CD4-positive, alpha-beta T cell treated with Interferon gamma for 1 hour (primary cell): ENCODE measurements at regions not wholly inside any gene's neighbourhood (a gene's known extent, or its start where the extent isn't known, plus 50 kb on each side); places are given as distances from the start of the nearest gene placed in this dataset.
"Not testable (repeated sequence)": the region's sequence is repeated elsewhere in the genome, so short reads cannot be mapped to it uniquely, and the experiment has no call there.

Source experiments
- DNase-seq: peaks from one replicate; pipeline ENCODE4 v3.0.0-alpha.2; 2020

DNA sequence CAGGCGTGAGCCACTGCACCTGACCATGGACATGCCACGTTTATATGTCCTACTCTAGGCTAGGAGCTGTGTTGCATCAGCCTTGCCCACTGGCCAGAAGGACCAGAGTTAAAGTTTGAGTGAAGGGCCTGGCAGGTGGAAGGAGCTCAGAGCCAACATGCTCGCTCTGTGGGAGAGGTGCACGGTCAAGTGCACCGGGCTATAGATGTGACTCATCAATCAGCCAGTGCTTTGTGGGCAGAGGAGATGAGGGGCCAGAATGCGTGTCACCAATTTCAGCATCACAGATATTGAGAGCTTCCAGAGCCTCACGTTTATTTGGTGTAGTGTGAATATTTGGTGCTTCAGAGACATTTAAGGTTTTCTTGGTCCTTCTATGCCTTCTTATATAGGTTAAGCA lies 137.3 kb upstream of the KBTBD8 start:
- DNase-seq, result no peak

DNA sequence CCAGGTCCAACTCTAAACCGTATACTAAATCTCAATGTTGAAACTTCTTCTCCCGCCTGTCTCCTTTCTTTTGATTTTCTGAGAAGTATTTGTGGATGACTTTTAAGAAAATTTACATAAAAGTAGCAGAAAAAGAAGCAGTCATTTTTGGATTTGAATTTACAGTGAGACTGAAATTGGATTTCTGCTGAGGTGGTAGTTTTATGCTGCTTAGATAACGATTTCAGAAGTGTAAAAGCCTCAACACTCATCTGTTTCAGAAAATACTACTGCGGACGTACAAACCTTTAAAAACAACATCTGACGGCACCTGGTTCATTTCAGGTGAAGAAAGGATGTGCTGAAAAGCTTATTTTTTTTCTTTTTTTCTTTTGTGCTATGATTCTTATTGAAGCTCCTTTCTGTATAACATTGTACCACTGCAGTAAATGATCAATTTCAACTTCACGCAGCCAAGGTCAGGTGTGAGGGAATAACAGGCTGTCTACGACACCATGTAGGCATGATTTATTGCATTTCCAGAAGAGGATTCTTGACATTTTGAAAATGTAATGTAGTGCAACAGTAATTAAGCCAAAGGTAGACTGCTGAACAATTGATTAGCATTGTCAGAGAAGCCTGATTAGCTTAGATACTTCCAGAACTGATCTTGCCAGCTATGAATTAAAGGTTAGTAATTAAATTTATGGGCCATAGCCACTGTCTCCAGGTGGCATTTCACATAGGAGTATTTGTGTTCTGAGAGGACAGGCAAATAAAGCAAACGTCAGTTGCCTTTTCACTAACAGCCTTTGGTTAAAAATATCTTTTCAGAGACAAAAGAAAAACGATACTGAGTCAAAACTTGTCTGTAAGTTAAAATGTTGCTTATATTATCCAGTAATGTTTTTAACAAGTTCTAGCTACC lies 134.6 kb upstream of the KBTBD8 start:
- no peak for DNase-seq

DNA sequence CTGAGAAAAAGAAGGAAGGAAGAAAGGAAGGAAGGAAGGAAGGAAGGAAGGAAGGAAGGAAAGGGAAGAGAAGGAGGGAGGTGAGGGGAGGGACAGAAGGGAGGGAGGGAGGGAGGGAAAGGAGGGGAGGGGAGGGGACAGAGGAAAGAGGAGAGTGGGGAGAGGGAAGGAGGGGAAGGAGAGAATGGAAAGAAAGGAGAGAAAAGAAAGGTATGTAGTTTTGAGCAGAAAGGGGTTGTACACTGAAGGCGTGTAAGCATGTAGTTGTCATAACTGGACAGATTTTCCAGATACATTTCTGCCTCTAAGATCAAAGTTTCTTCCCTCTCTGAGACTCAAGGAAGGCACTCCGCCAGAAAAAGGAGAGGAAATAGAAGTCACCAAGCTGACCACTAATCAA lies 113.4 kb upstream of the KBTBD8 start:
- no peak for DNase-seq

DNA sequence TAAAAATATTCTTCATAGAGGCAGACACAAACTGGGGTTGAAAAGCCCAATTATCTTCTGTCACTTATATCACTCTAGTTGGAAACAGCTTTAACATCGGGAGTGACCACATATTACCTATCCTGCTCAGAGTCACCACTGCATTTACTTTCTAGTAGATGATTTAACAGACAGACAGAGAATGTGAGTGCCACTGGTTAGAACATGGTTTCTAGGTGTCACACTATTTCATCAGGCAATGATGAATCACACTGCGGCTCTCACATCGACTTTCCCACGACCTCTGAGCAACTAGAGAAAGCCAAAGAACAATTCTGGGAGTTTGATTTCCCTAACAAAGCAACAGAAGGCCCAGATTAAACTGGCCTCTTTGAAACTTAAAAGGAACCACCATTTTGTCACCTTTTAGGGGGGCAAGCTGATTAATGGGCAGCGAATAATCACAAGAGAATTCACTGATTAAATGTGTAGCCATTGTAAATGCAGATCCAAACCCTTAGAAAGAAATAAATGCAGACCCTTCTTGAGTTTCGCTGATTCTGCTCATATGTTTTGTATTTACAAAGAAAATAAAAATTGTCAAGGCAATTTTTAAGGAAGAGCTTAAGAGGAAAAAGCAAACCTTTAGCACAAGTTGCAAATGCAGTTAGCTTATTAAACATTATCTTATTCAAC lies 112.6 kb upstream of the KBTBD8 start:
- DNase-seq, result no peak

- DNase-seq, result no peak
These were observed 108.2 kb upstream of the KBTBD8 start for GRCh38 chr3:66889750-66890494.

- DNase-seq, result no peak
These were observed 100.0 kb upstream of the KBTBD8 start for GRCh38 chr3:66898155-66898554.

DNA sequence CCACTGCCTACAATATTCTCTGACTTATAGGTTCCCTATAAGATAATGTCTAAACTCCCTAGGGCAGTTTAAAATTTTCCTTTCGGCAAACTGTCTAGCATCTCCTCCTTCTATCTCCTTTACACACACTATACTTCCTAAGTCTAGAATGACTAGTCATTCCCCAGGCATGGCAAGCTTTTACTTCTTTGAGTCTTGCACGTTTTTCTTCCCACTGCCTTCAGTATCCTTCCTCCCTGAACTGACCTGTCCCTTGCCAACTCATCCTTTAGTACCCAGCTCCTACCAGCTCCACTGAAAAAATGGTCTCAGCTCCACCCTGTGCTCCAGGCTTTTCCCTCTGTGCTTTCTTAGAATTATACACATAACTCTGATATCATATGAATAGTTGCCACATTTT lies 93.8 kb upstream of the KBTBD8 start:
- DNase-seq, result no peak

- no peak for DNase-seq
These were observed 93.1 kb upstream of the KBTBD8 start for GRCh38 chr3:66904831-66905493.

DNA sequence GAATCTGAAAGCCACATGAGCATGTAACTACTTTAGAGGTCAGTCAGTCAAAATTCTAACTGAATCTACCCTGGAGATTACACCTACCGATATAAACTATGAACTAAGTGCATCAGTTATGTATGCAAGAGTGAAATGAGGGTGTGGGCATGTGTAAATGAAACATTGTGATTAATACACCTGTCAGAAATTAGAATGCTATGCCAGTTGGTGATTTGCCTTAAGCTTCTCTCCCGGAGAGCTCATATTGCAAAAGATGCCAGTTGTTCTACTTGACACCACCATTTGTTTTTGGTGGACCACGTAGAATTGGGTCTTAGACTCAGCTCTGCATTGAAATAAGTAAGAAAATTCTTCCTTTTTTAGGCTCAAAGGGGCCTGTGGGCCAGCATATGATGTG lies 91.0 kb upstream of the KBTBD8 start:
- no peak for DNase-seq

GRCh38 chr3:66910266-66911055 lies 87.6 kb upstream of the KBTBD8 start:
- no peak for DNase-seq

DNA sequence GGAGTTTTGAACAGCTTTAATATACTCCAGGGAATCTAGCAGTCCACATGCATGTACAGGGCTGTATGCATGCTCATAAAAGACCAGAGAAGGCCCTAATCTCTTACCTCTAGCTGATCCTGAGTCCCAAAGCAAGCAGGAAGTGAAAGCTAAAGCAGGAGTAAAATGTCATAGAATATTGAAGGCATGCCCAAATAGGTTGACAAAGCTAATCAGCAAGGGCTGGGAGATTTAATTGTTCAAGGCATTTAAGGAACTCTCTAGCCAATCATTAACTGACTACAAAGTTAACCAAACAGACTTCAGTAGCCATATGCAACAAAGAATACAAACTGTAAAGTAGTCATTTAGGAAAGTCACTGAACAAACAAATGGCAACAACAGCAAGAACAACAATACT lies 85.8 kb upstream of the KBTBD8 start:
- no peak for DNase-seq

DNA sequence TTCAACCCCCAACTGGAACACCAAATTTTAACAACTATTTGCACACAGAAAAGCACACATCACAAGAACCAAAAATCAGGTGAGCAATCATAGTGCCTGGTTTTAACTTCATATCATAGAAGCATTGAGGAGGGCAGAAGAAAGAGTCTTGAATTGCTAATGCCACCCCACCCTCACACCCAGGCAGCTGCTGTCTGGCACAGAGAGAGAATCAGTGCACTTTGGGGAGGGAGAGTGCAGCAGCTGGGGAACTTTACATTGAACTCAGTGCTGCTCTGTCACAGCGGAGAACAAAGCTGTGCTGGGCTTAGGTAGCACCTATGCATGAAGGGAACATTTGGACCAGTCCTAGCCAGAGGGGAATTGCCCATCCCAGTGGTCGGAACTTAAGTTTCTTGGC lies 76.0 kb upstream of the KBTBD8 start:
- DNase-seq, result no peak

DNA sequence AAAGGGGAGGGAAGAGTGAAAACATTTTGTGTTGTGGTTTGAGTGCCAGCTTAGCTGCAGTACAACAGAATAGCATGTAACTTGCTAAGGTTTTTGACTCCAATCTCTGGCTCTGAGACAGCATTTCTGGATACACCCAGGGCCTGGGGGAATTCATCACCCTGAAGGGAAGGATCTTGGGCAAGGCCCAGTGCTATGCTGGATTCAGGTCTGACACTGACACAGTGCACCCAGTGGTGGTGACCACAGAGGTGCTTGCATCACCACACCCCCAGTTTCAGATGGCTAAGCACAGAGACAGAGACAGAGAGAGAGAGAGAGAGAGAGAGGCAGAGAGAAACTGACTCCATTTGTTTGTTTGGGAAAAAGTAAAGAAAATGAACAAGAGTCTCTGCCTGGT lies 74.1 kb upstream of the KBTBD8 start:
- DNase-seq, result no peak

DNA sequence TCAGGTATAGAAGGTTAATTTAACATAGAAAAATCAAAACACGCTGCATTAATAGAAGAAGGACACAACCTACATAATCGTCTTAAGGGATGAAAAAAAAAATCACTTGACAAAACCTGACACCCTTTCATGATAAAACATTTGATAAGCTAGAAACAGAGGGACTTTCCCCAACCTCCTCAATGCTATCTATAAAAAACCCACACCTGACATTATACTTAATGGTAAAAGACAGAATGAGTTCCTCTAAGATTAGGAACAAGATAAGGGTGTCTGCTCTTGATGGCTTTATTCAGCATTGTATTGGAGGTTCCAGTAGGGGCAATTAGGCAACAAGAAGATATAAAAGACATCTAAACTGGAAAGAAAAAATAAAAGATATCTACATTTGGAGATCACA lies 69.9 kb upstream of the KBTBD8 start:
- DNase-seq, result no peak

DNA sequence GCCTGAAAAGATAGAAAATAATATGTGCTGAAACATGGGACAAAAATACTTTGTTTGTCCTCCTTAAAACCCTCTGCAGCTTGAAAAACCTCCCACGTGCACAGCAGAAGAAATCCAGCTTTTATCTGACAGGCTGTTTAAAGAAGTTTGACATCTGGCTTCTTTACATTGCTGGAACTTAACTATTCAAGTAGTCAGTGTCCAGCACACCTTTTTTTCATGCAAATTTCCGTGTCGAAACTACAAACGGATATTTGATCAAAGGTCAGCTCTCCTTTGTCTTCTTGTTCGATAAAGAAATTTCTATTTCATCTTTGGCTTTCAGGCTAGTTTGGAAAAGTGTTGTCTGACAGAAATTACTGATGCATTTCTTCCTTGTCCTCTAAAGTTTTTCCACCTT lies 66.8 kb upstream of the KBTBD8 start:
- no peak for DNase-seq

DNA sequence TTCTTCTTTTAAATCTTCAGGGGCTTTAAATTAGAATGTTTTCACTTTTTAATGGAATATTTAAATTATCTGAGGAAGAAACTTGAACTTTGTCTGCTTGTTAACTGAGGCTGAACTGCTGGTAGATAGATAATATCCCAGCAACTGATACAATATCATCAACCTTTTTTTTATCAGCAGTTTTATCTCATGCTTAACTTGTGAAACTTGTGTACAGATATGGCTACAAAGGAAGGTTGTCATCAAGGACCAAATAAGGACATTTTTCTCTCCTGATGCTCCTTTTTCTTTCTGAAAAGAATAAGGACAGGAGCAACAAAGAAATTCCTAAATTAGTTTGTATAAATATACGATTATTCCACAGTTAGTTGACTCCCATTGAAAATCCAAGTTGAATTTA lies 66.4 kb upstream of the KBTBD8 start:
- no peak for DNase-seq

- no peak for DNase-seq
These were observed 64.9 kb upstream of the KBTBD8 start for GRCh38 chr3:66933233-66933632.

GRCh38 chr3:66934041-66934440 lies 64.1 kb upstream of the KBTBD8 start:
- DNase-seq, result no peak

DNA sequence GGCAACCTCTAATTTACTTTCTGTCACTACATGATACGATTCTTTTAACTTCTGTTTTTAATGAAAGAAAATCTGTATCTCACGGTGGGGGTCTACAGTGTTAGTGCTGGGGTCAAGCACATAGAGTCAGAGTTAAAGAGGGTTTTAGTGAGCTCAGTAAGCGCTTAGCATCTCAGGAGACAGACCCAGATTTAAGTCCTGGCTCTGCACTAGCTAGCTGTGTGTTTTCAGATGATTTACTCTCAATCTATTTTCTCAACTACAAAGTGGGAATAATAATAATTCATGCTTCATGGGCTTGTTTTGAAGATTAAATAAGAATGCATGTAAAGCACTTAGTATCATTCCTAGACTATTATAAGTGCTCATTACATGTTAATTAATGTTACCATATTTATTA lies 63.4 kb upstream of the KBTBD8 start:
- no peak for DNase-seq

DNA sequence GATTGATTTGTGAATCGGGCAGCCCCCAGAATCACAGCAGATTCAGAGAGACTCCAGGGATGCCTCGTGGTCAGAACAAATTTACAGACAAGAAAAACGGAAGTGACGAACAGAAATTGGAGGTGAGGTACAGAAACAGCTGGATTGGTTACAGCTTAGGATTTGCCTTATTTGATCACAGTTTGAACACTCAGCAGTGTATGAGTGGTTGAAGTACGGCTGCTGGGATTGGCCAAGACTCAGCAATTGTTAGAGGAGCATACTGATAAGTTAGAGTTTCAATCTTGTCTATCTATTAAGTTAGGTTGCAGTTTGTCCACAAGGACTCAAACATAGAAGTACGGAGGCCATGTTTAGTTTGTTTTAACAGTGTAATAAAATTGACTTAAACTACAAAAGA lies 61.1 kb upstream of the KBTBD8 start:
- not testable (repeated sequence) for DNase-seq

- peak; percentile 7 for DNase-seq
These were observed 59.7 kb upstream of the KBTBD8 start for GRCh38 chr3:66938338-66938963.

DNA sequence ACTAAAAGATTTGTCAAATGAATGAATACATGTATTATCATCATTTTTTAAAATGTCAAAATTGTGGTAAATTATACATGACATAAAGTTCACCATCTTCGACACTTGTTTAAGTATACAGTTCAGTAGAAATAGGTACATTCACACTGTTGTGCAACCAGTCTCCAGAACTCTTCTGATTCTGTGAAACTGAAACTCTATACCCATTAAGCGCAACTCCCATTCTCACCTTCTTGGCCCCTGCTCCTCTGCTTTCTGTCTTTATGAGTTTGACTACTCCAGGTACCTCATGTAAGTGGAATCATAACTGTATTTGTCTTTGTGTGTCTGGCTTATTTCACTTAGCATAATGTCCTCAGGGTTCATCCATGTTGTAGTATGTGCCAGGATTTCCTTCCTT lies 50.1 kb upstream of the KBTBD8 start:
- no peak for DNase-seq
